GM18868 (cell line): ENCODE measurements at regions not wholly inside any gene's neighbourhood (a gene's known extent, or its start where the extent isn't known, plus 50 kb on each side); places are given as distances from the start of the nearest gene placed in this dataset.

Source experiments
- ATAC-seq: cut with Tn5 transposase; IDR thresholded peaks from one replicate; pipeline ENCODE4 v1.9.1; 2021; ENCODE audit warnings: mild to moderate bottlenecking, moderate library complexity; ENCODE audit not compliant: unreplicated experiment

DNA sequence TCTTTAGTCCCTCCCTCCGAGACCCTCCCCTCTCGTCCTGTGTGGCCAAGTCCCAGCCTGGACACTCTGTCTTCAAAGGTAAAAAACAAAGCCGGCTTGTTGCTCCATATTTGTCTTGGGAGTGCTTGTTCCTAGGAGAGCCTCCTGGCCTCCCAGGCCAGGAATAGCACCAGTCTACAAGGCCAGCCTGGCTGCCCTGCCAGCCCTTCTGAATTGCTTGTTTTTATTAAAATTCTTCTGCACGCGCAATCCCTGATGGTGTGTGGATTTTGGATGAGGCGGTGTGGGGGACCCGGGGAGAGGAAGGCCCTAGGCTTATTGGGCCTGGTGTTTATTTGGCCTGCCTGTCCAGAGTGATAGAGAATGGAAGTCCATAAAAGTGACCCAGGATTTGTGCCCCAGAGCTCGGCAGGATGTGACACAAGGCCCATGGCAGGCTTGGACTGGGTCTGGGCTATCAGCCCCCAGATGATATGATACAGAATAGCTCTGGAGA, 297.3 kb downstream of the CYP26B1 start:
- no peak for ATAC-seq

DNA sequence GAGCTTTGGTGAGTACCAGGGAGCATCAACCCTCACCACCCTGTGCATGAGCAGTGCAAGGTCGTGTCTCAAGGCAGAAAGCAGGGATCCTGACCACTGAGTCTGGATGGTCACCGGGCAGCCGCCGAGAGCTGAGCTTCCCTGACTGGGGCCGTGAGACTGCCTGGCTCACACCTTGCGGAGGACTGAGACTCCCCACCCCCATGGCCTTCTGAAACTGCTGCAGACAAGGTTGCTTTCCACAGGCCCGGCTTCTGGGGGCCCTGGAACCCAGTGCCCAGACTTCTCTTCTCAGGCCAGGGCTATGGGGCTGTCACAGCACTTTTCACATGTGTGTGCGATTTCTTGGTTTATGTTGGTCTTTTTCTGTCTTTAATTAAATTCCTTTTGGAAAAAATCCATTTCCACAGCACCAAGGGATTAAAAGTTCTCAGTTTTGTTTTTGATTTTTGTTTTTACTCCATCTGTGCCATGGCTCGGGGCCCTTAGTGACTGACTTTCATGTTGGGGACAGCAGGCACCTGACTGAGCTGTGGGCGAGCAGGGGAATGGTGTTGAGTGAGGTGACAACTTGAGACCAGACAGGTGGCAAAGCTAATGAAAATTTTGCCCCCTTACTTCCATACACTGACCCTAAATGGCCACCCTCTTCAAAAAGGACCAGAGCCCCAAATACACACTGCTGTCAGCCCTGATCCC, 297.9 kb downstream of the CYP26B1 start:
- no peak for ATAC-seq

DNA sequence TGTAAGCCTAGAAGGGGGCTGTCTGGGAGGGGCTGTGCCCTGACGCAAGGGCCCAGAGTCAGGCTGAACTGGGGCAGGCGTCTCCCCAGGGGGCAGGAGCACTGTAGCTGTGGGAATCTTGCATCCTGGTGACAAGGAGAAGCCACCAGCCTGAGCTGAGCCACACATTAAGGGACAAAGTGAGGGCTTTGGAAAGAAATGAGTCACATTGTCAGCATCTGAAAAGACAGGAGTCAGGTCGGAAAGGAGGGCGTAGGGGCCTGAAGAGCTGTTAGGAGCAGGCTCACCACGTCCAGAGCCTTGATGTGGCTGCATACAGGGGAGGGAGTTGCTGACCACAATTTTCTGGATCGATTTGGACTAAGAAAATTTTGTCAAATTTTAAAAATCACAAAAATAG, 298.6 kb downstream of the CYP26B1 start:
- ATAC-seq = no peak

DNA sequence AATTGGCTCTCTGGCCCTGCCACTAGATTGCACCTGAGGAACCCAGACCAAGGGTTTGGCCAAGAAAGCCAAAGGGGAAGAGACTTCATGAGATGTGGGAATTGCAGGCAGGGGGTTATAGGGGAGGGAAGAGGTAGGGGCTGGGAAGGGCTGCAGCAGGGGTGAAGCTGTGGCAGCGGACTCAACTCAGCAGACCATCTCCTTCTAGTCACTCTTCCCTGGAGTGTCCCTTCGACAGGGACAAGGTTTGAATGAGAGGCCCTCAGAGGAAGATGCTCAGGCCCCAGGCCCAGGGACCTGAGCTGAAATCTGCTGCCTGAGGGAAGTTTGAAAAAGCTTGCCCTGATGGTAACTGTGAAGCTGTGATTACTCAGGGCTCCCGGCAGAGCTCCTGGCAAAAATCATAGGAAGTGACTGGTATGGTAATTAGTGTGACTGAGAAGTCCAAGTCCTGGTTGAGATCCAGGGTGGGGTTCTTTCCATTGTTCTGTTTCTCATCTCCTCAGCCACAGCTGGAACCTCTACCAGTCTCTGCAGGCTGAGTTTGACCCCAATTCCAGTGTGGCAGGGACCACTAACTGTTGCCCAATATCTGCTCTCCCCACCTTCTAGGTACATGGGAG, 300.9 kb downstream of the CYP26B1 start:
- no peak for ATAC-seq

DNA sequence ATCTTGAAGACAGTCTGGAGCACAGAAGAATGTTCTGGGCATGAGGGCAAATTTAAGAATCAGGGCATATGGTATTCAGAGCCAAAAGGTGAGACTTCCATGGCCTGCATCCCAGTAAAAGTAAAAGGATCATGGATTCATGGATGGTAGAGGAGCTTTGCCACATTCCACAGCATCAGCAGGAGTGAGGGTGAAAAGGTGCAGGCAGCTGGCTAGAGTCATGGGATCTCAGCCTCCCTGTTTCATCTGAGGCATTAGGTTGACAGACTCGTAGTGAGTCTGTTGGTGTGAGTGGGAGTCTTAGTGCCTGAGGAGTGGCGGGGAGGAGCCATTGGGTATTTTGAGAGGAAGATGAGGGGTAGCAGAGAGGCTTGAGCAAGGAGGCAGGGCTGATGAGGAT, 301.6 kb downstream of the CYP26B1 start:
- no peak for ATAC-seq

DNA sequence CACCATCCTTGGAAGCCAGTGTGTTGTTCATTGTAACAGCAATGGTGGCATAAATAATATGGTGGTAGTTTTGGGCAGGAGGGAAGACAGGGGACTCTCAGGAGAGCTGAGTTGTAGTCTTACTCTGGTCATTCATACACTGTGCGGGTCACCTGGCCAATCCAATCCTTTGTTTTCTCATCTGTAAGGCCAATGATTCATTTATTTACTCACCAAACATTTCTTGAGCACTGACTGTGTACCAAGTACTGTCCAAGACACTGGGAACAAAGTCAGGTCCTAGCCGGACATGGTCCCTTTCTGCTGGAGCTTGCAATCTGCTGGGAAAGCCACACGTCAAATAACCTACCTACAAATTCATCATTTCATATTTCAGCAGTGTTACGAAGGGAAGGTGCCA, 302.7 kb downstream of the CYP26B1 start:
- ATAC-seq = no peak

DNA sequence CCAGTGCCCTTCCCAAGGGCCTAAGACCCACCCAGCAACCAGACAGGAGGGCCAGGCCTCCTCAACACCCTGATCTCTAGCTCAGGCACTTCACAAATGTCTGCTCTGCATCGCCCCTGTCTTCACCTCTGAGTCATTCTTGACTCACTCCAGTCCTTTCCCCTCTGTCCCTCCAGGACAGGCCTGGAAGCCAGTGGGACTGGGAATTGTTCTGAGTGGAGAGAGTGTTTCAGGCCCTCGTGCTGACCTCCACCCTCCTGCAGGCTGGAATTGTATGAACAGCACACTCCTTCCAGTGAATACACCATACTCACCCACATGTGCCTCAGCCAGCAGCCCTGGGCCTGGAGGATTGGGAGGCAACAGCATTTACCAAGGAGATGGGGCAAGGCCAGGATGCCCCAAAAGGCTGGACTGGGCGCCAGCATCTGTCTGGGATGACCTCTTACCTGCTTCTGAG, 304.2 kb downstream of the CYP26B1 start:
- ATAC-seq = no peak

DNA sequence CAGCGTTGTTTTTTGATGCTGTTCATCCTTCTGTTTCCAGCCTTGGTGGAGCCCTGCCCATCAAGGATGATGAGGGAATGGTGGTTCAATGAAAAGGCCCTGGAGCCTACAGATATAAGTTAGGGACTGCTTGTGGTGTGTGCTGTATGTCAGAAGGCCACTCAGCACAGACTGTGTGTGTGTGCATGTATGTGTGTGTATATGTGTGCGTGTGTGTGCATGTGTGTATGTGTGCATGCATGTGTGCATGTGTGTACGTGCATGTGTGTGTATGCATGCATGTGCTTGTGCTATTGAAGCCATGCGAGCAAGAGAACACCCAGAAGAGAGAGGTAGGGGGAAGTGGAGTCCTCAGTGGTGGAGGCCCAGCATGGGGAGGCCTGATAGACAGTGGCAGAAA, 304.9 kb downstream of the CYP26B1 start:
- ATAC-seq = no peak

DNA sequence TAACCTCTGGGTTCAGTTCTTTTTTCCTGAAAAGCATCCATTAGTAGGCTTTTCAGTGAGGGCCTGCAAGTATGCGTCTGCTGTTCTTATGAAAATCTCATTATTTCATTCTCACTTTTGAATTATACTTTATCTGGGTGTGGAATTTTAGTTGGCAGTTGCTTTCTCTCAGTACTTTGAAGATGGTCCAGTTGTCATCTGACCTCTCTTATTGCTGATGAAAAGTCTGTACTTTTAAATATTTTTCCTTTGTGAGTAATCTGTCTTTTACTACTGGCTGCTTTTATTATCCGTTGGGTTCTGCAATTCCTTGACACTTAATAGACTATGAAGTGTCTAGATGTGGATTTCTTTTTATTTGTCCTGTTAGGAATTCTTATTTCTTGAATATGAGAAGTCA, 307.8 kb downstream of the CYP26B1 start:
- no peak for ATAC-seq

DNA sequence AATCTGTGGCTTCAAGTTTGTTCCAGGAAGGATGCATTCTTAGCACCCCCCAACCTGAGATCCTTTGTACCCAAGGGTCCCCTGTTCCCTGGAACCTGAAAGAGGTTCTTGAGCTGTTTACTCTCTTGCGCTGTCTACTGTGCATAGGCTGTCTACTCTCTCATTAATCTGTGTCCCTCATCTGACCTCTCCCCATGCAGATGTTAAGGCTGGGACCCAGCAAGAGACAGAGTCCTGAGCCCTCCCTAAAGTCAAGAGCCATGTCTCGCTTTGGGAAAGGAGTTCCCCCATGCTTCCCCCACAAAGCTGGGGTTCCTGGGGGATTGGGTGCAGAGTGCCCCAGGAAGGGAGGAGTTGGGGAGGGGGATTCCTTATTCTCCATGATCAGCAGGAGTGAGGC, 312.9 kb downstream of the CYP26B1 start:
- ATAC-seq = no peak

DNA sequence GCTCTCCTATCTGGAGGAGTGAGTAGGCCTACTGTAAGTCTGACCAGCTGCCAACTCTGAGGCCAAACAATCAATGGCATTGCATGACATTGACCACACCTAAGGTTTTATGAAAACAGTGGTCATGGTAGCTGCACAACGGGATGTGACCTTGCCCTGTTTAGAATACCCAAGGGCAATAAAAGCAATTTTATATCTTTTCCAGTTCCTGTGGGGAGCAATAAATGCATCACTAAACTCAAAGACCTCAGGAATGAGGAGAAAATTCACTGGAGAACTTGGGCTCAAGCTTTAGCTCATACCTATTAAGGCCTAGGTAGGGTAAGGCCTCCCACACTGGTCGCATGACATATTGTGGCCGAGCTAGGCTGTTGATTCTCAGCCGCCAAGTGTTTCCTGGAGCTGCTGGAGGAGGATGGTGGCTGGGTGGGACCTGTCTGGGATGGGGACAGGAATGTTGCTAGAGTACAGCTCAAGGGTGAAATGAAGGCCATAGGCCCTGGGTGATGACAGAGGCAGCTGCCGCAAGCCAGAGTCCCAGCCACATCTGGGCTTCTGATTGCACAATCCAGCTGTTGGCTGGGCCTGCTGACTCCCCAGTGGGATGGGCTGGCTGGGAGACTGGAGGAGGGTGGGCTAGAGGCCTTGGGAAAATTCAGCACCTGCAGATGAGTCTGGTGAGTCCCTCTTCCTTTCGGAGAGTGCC, 313.7 kb downstream of the CYP26B1 start:
- no peak for ATAC-seq

DNA sequence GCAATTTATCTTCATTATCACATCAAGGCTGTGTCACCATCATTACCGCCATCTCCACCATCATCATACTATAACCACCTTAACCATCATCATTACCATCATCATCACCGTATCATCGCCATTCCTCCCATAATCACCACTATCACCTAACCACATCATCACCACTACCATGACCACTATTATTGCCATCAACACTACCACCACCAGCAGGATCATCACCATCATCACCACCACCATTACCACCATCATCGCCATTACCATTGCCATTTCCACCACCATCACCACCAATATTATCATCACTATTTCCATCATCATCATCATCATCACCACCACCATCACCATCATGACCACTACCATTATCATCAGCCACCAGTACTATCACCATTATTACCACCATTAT, 314.4 kb downstream of the CYP26B1 start:
- no peak for ATAC-seq

DNA sequence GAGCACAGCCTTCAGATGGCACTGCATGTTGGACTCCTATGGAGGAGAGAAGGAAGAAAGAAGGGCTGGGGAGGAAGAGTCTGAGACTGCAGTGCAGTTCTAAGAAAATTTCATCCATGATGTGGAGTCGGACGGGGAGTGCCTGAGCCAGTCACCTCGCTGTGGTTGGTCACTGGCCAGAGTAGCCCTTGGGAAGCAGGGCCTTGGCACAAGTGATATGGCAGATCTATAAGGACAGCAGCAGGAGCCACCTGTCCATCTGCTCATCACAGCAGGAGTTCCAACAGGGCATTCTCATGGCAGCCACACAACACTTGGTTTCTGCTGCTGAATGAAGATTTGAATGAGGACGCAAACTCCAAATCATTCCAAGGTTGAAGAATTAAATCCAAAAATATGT, 314.8 kb downstream of the CYP26B1 start:
- ATAC-seq = no peak

DNA sequence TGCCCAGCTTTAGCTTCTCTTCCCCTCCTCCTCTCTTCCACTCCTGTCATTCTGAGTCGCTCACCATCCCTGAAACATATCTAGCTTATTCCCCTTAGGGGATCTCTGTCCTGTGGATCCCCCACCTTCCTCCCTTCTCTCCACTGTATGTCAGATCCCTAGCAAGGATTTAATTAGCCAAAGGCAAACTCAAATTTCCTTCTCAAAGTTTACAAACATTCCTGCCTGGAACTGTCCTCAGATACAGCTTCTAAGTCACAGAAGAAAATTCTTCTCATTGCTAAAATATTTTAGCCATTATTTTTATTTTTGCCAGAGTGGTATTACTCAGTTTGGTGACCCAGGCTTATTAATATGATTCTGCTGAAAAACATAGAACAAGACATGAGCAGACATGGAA, 315.3 kb downstream of the CYP26B1 start:
- no peak for ATAC-seq

DNA sequence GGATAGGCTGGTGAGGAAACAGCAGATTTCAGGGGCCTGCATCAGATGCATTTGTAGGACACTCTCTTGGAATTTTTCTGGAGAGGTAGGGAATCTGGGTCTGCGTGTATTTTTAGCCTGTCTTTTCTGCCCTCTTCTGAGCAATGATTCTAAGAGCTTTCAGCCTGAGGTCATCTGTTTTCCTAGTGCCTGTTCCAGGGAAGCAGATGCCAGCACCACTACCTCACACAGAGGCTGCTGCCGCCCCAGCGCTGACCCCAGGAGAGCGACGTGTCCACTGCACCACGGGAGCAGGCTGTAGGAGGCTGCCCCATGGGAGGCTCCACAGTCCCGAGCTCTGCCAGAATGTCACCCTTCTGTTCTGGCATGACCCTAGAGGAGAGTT, 316.5 kb downstream of the CYP26B1 start:
- ATAC-seq = no peak

DNA sequence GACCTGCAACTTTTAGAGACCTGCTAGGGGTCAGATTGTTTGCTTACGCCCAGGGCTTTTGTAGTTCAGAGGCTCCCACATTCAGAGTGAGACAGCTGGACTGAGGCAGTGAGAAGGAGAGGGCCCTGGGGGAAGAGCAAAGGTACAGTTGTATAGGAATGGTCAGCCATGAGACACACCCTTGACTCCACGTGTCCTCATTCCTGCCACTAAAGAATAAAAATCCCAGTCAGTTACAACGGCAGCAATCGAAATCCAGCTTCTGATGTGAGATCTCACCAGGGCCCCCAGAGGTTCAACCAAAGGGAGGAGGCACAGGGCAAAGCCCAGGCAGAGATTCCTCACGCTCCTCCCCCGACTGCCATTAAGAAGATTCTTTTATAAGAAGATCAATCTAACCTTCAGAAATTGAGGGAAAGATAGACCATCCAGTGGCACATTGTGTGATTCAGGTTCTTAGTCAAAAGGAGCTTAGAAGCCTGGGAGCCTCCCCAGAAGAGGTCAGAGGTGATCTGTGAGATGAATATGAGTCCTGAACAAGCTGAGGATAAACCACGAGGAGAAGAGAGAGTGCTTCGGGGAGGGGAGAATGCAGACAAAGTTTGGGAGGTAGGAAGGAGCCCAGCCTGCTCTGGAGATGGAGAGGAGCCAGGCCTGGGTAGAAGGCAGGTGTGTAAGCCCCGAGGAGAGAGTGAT, 317.0 kb downstream of the CYP26B1 start:
- no peak for ATAC-seq

DNA sequence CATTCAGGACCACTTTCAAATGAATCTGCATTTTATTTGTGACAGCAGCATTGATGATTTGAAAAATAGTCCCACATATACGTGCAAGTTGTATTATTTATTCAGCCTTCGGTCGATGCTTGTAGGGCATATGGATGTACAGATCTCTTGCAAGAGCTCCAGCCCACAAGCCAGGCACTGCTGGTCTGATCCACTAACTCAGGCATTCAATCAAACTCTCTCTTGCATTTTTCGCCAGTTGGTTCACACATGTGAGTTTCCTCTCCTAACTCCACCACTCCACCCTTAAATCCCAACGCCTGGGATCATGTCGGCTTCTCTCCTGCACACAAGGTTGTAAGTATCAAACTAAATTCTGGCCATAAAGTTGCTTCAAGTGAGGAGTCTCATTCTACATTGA, 318.7 kb downstream of the CYP26B1 start:
- no peak for ATAC-seq

DNA sequence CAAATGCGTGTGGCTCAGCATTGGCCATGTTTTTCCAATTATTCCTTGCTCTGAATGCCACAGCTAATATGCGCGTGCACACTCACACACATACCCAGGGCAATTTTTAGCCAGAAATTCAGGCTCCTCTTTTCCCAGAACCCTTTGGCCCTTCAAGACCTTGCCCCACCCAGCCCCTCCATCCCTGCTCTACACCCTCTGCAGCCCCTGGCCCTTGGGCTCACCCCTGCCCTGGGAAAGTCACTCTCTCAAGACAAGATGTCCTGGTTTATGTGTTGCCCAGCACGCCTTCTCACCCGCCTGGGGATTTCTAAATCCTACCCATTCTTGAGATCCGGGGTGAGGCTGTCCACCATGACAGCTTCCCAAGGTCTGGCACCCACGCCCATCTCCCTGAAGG, 319.7 kb downstream of the CYP26B1 start:
- ATAC-seq = no peak

DNA sequence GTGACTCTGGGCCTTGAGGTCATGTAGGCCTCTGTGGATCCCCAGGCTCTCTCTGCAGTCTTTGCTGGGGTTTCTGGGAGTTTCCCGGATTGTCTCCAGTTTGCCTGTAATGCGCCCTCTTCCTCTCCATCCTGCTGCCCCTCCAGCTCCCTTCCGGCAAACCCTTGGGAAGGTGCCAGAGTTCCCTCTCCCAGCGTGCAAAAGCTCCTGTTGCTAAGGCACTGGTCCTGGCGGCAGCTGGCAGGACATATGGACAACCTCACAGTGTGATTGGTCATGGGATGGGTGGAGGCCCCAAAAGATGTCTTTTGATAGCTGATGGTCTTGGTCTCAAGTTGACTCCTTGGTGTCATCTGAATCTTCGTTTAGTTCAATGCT, 320.1 kb downstream of the CYP26B1 start:
- ATAC-seq = no peak

DNA sequence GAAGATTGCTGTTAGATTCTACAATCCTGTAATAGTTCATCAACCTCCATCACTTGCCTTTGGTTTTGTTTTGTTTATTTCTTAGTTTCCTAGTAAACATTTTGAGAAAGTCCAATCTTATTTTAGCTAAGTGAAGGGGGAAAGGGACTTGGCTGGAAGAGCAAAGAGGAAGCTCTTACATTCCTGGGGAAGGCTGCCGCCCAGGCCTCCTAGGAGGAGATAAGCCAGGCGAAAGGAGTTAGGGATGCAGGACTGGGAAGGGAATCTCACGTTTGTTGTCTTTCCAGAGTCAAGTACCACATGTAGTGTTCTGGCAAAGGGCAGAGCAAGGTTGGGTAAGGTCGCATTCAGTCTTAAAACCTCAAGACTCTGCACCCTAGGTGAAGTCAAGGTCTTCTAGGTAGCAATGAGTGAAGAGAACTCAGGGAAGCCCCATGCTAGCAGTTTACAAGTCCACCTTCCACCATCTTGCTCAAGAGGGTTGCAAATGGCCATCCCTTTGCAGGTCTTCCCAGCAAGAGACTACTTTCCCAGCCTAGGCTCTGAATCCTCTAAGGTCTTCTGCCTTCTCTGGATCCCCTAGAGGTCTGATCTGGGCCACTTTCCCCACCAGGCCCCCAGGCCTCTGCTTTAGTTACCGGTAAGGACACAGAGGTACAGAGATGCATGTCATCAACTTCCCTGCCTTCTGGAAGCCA, 320.7 kb downstream of the CYP26B1 start:
- ATAC-seq = no peak

DNA sequence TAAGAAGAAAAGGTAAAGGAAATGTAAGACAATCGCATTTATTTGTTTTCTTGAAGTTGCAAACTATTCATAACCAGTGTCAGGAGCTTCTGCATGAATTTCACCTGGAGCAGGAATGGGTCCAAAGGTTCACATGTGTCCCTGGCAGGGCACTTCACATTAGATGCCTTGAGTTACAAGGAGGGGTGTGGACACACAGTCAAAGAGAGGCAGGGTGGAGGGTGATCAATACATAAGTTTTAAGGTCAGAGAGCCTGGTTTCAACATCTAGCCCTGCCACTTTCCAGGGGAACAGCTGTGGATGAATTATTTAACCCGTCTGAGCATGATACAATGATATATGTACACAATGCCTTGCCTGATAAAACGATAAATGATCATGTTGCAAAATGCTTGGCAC, 321.4 kb downstream of the CYP26B1 start:
- no peak for ATAC-seq
